GM21381 (cell line): ENCODE measurements at regions not wholly inside any gene's neighbourhood (a gene's known extent, or its start where the extent isn't known, plus 50 kb on each side); places are given as distances from the start of the nearest gene placed in this dataset.

Experiments used
- ATAC-seq: cut with Tn5 transposase; IDR thresholded peaks from one replicate; pipeline ENCODE4 v1.9.1; 2021; ENCODE audit warnings: mild to moderate bottlenecking, moderate library complexity; ENCODE audit not compliant: unreplicated experiment

DNA sequence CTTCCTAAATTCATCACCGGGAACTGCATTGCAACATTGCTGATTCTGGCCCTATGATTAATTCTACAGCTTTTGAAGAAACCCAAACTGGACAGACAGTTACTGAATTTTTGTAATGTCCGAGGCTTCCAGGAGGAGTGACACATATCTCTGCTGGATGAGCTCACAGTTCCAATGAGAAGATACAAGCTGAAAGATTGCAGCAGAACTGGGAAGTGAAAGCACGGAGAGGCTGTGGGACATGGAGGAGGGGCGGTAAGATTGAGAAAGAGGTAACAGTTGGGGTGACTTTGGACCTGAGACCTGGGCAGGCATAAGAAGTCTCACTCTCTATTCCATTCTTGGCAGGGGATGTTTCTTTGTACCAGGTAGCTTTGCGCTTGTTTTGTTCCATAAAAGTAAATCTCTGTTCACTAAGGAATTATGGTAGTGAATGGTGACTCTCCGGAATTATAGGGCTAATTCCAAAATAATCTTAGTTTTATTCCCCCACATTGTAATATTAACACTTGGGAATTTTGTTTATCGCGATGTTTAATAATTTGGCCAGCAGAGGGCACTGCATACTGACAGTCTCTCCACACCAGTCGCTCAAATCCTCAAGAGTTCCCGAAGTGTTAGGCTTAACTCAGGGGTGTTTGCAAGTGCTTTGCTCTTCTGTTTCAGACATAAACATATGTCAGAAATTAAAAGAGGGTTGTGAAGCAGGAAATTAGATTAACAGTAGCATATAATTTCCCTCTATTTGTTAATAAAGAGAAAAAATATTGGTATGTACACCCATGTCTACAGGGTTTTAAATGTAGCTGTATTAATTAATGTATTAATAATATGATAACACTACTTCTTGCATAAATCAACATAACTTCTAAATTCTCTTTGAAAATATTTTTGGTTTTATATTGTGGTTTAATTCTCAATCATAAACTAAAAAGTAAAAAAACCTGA lies 201.4 kb downstream of the SOCS6 start:
- ATAC-seq: no peak

DNA sequence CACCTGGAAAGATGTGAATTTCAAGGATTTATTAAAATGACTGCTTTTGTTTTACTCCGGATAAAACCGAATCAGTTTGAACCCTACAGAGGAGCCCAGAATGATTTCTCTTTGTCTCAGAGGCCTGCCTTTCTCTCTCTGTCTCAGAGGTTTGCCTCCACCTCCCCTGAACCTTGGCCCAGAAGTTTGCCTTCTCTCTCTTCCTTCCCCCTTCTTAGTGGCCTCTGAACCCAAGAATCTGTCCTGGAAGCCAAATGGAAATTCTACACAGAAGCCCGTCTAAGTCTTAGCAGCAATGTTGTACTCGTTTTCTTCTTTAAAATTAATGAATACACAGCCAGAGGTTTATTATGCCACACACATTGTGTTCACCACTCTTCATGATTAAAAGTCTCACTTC lies 200.7 kb downstream of the SOCS6 start:
- no peak for ATAC-seq

DNA sequence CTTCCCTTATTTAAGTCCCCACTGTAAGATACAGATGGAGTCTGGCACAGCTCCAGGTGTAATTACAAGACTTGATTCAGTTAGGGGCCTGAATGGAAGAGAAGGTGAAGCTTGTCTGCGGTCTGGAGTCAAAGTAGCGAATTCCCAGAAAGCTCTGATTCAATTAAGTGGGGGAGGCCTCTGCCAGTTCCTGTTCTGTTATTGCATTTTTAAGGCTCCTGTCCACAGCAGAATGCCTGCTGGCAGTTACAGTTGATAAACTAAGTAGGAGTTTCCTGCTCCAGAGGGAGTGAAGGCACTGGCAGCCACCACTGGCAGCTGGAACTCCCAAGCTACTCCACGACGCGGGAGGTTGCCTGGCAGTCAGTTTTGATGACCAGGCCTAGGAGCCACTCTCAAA lies 181.1 kb downstream of the SOCS6 start:
- ATAC-seq: no peak

DNA sequence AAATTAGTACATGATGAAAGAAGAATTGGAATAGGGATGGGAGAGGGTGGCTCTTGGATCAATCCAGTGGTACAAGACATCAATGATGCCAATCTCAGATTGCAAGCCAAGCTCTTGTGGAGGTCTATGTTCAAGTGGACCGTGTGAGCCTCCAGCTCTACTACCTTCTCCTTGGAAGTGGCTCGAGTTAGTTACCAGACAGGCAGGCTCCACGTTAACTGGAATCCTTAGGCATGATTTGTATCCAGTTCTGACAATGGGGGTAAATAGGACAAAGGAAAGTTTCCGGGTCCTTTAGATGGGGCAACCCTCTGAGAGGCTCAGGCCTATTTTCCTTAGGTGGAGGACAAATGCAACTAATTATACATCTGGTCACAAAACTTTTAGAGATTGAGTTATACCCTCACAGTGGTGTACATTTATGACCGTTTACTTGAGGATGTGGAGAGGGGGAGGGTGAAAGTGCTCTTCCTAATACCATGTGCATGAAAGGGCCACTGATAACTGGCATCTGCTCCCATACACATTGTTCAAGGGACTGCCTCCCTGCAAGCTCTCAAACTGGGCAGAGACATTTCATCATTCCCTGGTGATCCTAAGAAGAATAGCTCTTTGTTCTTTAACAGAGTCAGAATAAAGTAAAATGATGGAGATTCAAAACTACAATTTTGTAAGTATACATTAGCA lies 180.2 kb downstream of the SOCS6 start:
- ATAC-seq: no peak

DNA sequence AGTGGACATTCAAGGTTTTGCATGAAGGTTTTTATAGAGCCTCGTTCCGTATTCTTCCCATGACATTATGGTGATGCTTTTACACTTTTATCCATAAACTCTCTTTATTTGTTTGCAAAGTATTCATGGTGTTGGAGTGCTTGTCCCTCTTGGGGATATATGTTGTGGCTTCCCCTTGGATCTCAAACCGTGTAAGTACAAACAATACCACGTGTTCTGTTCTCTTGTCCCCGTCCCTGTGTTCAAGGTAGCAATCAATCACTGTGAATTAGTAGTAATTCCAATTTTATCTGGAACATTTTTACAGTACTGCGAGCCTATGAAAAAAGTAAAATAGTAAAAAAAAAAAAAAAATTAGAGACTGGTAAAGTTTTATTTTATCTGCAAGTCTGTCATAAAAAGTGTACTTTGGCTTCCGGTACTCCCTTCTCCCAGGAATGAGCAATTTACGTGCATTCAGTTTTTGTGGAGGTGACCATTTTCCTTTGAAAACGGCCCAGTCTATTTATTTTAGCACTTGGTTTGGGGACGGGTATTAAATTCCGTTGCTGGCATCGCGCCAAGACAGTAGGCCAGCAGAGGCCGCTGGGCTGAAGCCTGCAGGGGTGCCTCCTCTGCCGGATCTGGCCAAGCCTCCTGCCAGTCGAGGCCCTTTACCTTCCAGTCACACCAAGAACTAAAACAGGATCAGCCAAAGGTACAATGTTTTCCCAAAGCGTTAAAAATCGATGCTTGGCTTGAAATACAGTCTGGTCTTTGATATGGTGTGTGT lies 175.7 kb downstream of the SOCS6 start:
- no peak for ATAC-seq

DNA sequence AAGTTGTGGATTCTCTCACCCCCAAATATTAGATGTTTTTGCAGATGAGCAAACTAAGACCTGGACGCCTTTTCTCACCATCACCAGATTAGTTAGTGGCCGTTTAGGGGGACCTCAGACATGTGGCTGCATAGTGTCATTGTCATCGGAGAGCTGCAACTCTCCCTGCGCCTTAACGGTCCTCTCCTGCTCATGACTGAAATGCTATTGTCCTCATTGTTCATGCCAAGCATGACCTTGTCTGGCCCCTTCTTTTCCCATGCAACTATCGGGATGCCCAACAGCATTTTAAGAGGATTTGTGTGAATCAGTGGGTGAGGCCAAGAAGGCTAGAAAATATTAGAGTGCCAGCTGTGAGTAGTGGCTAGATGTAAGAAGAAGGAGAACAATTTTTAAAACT lies 174.2 kb downstream of the SOCS6 start:
- ATAC-seq: no peak

DNA sequence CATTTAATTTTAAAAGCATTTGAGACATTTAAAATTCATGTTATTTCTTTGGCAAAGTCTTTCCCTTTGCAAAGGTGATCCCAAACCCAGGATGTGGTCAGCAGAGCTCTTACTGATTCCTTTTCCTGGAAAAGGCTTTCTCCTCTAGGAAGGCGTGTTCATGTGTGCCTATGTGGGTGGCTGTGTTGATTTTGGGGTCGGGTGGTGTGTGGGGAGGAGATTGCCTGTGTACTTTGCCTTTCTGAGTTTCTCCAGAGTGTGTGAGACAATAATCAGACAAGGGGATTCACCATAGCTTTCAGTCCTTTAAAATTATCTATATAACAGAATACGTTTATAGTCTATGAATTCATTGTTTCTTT lies 173.2 kb downstream of the SOCS6 start:
- ATAC-seq: no peak

DNA sequence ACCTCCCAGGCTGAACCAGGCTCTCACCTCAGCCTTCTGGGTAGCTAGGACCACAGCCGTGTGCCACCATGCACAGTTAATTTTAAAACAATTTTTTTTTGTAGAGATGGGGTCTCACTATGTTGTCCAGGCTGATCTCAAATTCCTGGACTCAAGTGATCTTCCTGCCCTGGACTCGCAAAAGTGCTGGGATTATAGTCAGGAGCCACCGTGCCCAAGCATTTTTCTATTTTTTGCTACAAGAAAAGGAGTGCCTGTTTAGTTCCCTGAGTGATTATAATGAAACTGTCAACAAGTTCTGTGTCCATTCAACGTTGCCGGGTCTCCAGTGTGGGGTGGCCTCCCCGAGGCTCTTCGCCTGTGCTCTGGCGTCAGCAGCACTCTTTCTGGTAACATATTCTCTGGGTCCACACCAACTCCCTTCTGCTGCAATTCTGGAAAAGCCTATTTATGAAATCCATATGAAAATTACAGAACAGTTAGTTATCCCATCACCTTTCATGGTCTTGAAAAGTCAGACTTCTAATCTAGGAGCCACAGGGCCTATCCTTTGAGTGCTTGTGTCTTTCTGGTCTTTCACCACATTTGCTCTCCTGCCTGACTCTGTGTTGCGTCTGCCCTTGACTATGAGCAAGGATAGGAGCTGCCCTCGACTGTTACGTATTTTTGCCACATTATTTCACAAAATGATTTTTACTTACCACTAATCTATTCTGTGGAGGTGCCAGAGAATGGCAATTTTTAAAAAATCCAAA lies 172.7 kb downstream of the SOCS6 start:
- no peak for ATAC-seq

DNA sequence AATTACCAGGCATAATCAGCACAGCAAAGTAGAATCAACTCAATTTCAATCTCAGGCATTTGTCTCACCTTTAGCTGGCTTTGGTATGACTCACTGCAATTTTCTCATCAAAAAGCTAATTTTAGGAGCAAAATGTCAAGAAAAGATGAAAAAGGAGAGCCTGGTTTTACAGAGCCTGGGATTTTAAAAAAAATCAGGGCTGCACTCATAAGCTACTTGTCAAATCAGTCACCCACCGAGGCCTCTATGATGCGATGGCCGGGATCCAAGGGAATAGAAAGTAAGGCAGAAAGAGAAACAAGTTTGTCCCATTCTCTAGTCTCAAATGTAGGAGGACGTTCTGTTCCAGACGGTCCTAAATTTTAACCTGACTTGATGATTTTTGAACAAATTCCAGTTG lies 170.9 kb downstream of the SOCS6 start:
- no peak for ATAC-seq

DNA sequence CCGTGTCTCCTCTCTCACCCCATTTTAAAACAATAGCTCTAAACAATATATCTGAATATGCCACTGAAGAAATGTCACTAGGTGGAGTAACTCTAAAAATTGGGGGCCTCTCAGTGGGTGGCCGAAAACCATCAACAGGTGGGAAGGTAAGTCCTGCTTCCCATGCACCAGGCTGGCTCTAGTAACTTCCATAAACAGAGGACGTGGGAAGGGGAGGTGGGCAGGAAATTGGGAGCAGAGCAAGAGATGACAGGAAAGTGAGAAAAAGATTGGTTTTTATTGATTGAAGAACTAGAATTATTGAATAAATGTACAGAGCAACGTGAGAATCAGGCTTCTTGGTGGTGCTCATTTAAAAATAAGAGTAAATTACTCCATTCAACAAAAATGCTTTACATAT lies 170.4 kb downstream of the SOCS6 start:
- ATAC-seq: no peak

DNA sequence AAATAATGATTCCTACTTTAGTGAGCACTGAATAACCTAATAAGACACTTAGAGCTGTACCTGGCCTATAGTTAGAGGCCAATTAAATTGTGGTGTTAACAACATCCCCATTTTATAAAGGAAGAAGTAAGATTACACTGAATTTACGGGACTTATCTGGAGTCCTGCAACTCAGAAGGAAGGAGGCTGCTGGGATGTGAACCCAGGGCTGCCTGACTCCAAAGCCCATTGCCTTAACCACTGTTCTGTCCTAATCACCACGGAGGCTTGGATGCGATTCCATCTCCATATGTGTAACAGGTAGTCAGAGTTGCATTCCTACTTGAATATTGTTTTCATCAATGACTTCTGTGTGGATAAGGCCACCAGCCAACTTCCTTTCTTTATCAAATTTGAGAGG lies 168.9 kb downstream of the SOCS6 start:
- ATAC-seq: no peak

DNA sequence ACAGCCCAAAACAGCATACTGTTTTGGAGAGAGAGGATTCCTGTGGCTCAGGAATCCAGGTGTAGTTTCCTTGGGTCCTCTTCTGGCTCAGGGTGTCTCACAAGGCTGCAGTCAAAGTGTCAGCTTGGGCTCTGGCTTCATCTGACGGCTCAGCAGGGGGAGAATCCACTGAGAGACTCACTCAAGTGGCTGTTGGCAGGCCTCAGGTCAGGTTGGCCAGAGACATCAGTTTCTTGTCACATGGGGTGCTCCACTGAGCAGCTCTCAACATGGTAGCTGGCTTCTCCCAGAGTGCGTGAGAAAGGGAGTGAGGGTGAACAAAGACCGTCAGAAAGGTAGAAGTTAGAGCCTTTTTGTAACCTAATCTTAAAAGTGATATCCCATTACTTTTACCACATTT lies 168.4 kb downstream of the SOCS6 start:
- ATAC-seq: no peak

DNA sequence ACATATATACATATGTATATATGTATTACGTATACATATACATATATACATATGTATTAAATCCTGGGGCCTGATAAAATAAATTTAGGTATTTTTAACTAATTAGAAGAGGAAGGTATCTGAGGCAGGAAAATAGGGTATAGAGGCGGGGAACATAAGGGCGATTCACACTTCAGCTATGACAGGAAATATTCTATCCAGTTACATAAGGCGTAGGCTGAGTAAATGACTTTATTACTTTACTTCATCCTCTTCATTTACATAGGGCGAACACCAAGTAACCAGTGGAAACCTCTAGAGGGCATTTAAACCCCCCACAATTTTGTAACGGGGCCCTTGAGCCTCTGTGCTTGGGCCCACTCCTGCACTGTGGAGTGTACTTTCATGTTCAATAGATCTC lies 167.5 kb downstream of the SOCS6 start:
- ATAC-seq: no peak

DNA sequence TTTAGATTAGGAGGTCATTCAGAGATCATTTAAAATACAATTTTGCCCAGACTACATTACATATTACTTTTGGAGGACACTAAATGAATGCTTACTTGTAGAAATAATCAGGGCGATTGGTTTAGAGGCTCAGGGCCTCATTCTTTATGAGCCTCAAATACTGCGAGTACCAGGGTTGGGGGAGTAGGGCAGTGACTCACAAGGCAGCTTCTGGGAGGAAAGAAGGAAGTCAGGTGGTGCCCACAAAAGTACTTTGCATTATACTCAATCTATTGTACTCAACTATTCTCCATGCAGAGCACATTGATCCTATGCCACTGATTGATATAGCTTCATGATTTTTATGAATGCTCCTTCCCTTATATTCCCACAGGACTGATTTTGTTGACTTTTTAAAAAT lies 166.9 kb downstream of the SOCS6 start:
- ATAC-seq: no peak

DNA sequence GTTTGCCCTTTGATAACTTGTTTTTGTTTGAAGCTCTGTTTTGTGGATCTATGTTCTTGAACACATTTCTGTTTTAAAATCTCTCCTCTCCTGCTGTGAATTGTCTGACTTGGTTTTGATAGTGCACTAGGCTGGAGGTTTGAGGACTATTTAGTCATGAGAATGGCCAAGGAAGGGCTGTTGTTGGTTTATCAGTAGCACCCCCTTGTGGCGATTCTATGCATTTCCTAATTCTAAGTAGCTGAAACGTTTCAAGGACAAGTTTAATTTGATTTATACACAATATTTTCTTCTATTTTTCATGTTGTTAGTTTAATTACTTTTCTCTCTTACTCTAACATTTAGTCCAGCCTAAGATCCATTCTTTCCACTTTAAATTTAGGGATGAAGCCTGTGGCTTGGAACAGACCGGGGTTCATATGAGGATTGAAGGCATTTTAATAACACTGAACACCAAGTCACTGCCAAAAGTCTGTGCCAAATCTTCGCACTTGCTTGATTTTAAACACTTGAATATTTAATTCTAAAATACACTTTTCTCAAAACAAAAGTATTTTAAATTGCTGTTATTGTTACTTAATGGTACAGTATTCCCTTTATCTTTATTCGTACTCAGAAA lies 166.0 kb downstream of the SOCS6 start:
- peak; percentile 75 for ATAC-seq

DNA sequence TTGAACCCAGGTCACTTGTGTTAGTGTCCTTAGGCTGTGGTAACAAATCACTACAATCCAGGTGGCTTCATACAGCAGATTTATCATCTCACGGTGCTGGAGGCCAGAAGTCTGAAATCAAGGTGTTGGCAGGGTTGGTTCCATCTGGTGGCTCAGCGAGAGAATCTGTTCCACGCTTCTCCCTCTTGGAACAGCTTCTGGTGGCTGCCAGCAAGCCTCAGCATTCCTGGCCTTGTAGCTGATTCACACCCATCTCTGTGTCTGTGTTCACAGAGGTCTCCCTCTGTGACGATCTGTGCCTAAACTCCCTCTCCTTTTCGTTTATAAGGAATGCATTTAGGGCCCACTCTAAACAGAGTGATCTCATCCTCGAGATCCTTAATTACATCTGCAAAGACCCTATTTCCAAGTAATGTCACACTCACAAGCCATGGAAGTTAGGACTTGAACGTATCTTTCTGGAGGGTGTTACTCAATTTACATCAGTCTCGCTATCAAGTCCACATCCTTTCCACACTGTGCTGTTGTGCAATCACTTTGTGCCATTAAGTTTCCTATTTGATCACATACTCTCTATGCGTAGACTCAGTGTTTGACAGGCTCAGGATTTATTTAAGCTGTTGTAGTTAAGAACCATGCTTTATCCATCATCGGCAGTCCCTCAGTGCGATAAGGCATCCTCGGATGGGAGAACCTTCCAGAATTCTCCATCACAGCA lies 164.4 kb downstream of the SOCS6 start:
- ATAC-seq: no peak

DNA sequence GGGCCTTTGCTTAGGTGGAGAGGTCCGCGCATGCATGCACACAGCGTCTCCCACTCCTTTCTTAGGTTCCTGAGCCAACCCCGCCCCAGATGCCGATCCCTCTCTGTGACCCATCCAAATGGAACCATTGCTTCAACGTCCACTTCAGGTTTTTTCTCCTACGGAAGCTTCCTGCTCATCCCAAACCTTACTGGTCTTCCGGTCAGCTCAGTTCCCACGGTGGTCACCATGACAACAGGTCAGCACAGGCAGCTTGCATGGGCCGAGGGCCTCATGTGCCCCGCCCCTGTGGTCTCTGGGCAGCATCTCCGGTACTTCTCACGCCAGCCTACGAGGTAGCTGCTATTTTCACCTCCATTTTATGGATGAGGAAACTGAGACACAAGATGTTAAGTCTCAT lies 163.7 kb downstream of the SOCS6 start:
- ATAC-seq: no peak

DNA sequence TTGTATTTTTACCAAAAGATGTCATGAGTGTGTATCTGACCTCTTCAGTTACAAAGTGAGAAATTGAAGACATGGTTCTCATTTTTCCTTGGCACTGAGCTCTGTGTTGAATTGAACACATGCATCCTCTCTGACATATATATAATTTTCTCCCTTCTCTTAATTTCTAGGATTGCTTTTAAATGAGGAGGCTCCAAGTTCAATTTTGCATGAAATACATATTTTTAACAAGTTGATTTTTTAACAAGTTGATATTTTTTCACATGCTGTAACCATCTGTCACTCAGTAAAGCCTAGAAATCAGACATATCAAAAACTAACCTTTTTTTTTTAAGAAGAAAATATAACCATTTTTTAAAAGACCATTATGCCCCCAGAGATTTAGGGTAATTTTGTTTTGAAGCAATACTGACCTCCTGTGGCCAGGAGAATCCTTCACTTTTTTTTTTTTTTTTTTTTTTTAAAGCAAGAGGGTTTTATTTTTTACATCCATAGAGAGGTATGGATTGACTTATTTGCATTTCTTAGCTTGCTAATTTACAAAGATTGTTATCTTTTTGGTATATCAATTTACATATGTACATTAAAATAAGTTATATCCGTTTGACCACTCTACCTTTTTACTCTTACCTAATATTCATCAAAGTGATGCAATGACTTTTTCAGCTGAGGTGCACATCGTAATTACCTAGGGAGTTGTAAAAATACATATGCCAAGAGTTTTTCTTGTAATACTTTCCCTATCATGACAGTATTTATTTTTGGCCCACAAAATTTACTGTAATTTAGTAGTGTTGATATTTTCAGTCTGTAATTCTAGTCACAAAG lies 161.8 kb downstream of the SOCS6 start:
- no peak for ATAC-seq

DNA sequence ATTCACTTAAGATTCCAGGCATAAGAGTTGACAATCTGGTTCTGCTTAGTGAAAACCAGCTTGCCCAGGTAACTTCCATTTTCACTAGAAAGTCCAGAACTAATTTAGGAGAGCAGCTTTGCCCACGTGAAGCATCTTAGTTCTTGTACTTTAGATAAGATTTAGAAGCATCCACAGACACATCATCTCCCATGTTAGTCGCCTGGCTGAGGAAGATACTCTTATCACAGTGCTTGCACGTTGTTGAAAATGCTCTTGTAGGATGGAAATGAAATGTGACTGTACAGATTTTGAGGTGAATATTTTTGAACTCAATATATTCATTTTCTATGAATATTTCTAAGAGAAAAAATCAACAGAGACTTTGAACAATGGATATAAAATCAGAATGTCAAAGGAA lies 159.7 kb downstream of the SOCS6 start:
- ATAC-seq: no peak
